NCI-H82 treated with DMSO at 0.1 percent for 48 hours (cell line): ENCODE measurements at regions not wholly inside any gene's neighbourhood (a gene's known extent, or its start where the extent isn't known, plus 50 kb on each side); places are given as distances from the start of the nearest gene placed in this dataset.

Source experiments
- DNase-seq: peaks from one replicate; lab custom pipeline; 2025; ENCODE audit not compliant: unreplicated experiment; lab: John Stamatoyannopoulos, UW

GRCh38 chr4:166335256-166335938 lies 462.4 kb downstream of the TLL1 start:
- no peak for DNase-seq

- no peak for DNase-seq
Observed at GRCh38 chr4:166341992-166342391, 469.0 kb downstream of the TLL1 start.

- DNase-seq: no peak
Observed at GRCh38 chr4:166363198-166363597, 490.2 kb downstream of the TLL1 start.

- DNase-seq: no peak
Observed at GRCh38 chr4:166366012-166366411, 493.0 kb downstream of the TLL1 start.

- no peak for DNase-seq
Observed at GRCh38 chr4:166377578-166377977, 504.5 kb downstream of the TLL1 start.

GRCh38 chr4:166386491-166387360 lies 513.7 kb downstream of the TLL1 start:
- no peak for DNase-seq

- DNase-seq: no peak
Observed at GRCh38 chr4:166391501-166391900, 518.5 kb downstream of the TLL1 start.

- no peak for DNase-seq
Observed at GRCh38 chr4:166399021-166399420, 526.0 kb downstream of the TLL1 start.

GRCh38 chr4:166400270-166400894 lies 527.3 kb downstream of the TLL1 start:
- DNase-seq: no peak

- no peak for DNase-seq
Observed at GRCh38 chr4:166413356-166413755, 540.3 kb downstream of the TLL1 start.

- DNase-seq: no peak
Observed at GRCh38 chr4:166414431-166414830, 541.4 kb downstream of the TLL1 start.

GRCh38 chr4:166415749-166416148 lies 542.7 kb downstream of the TLL1 start:
- DNase-seq: no peak

GRCh38 chr4:166421556-166422156 lies 548.6 kb downstream of the TLL1 start:
- DNase-seq: no peak

GRCh38 chr4:166422475-166422874 lies 549.4 kb downstream of the TLL1 start:
- no peak for DNase-seq

- DNase-seq: no peak
Observed at GRCh38 chr4:166426300-166426863, 553.3 kb downstream of the TLL1 start.

- no peak for DNase-seq
Observed at GRCh38 chr4:166432125-166432524, 559.1 kb downstream of the TLL1 start.

- DNase-seq: no peak
Observed at GRCh38 chr4:166432842-166433241, 559.8 kb downstream of the TLL1 start.

- no peak for DNase-seq
Observed at GRCh38 chr4:166435449-166435848, 562.4 kb downstream of the TLL1 start.

- no peak for DNase-seq
Observed at GRCh38 chr4:166458756-166459155, 585.7 kb downstream of the TLL1 start.

GRCh38 chr4:166459621-166460020 lies 586.6 kb downstream of the TLL1 start:
- no peak for DNase-seq
